ENCODE measurements at regions not wholly inside any gene's neighbourhood (a gene's known extent, or its start where the extent isn't known, plus 50 kb on each side); places are given as distances from the start of the nearest gene placed in this dataset.

DNA sequence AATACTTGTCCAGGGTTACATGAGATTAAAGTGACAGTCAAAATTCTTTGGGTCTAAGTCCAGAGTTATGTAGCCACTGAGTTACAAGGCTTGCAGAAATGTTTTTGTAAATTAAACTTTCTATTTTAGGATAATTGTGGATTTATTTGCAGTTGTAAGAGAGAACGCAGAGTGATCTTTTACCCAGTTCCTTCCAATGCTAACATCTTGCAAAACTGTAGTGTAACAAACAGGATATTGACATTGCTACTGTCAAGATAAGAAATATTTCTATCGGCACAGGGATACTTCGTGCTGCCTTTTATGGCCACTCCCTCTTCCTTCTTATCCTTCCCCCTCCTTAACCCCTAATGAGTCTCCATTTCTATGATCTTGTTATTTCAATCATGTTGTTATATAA is 1022.9 kb downstream of the MCTP2 start (continued):
- TF ChIP-seq ZNF607 (CRISPR knock-in tag; IDR thresholded peaks at IDR 0.05; ENCODE audit: borderline replicate concordance) (no peak), ZNF713 (CRISPR knock-in tag; IDR thresholded peaks at IDR 0.05) (no peak), ZNF652 (CRISPR knock-in tag; IDR thresholded peaks at IDR 0.05; ENCODE audit: borderline replicate concordance, low read depth) (no peak)

DNA sequence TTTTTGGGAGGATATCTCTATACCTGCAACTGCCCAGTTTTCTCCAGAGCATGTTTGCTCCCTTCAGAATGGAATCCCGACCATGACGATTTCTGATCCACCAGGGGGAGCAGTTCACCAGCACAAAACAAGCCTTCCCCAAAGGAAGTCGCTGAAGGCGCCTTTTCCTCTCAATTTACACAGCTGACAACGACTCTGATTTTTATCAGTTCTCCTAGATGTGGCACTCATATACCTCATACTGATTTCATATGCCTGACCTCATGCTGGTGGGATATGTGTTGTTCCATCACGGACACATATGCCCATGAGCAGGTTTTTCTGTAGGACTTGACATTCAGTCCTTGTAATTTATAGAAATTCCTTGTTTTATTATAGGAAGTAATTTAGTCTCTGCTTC is 1028.2 kb downstream of the MCTP2 start:
- CTCF ChIA-PET (ENCODE audit: low intra/inter-chr PET ratio, low total read pairs): interaction anchor here (1.5 to 2.1 kb wide), 3 partner anchors 32 to 1986 kb away, joined by 6 to 14 read pairs (median 14); no protein-coding TSS in a partner anchor
- no peak overlapping the region for H2AFZ ChIP-seq (ENCODE audit: low read length)
- ATAC-seq (peak; percentile 82), DNase-seq (ENCODE audit: low spot score) (peak; percentile 35), FAIRE-seq (peak; percentile 67)
- H3K4me2 ChIP-seq (ENCODE audit: low read depth, low read length): no peak overlapping the region
- H4K20me1 ChIP-seq (ENCODE audit: insufficient read depth, low read length): no peaks in the 10 kb centered on the region
- WGBS (ENCODE audit: low lambda C conversion rate): 0% methylated on average over 6 of the region's 6 CpGs
- H3K9ac ChIP-seq (ENCODE audit: insufficient read depth, low read depth, low read length): no peak overlapping the region
- POLR2A ChIA-PET: no interaction called here
- no peaks in the 10 kb centered on the region for H3K36me3 ChIP-seq (replicated peaks in 1 of 2; ENCODE audit: control insufficient read depth in 1 of 2, insufficient read depth in 2 of 2, low read length in 2 of 2)
- no peak overlapping the region for H3K4me3 ChIP-seq (replicated peaks in 1 of 3; ENCODE audit: insufficient read depth in 1 of 3, low read depth in 2 of 3, low read length in 3 of 3)
- H3K4me1 ChIP-seq (ENCODE audit: insufficient read depth, low read length): no peaks in the 10 kb centered on the region
- H3K9me3 ChIP-seq (ENCODE audit: low read length): no peaks in the 10 kb centered on the region
- no TSS peak for BruUV-seq (replicated peaks)
- H3K79me2 ChIP-seq (ENCODE audit: insufficient read depth, low read length): no peaks in the 10 kb centered on the region
- H3K27me3 ChIP-seq (ENCODE audit: control insufficient read depth in 1 of 2, insufficient read depth in 2 of 2, low read length in 2 of 2): no peaks in the 10 kb centered on the region; a peak in 1 of 5 replicates
- in situ Hi-C loops (cut with HindIII; ENCODE audit: extremely low pct_ligation_motif_present, low pct_unique_long_range_greater_than_20kb) (loop anchor here (25.0 kb wide), 1 partner anchor 1078 kb away; the partner anchor contains the start of gene NR2F2), intact Hi-C loops (cut with micrococcal nuclease; ENCODE audit: unreplicated experiment) (loop anchor here (1.0 to 2.0 kb wide), 4 partner anchors 589 to 1986 kb away; no protein-coding TSS in a partner anchor)
- no peak overlapping the region for H3K27ac ChIP-seq (ENCODE audit: extremely low read length, insufficient read depth, low read length)
- TF ChIP-seq SMC3 (IDR thresholded peaks at IDR 0.05; ENCODE audit: low read length) (peak; percentile 88), STAG1 (CRISPR knock-in tag; IDR thresholded peaks at IDR 0.05) (peak; percentile 85), ZNF75D (CRISPR knock-in tag; IDR thresholded peaks at IDR 0.05; ENCODE audit: borderline replicate concordance) (no peak), CHD2 (IDR thresholded peaks at IDR 0.05; ENCODE audit: low read depth, low read length) (no peak), AHR (CRISPR knock-in tag; IDR thresholded peaks at IDR 0.05) (no peak), MTA3 (CRISPR knock-in tag; IDR thresholded peaks at IDR 0.05) (no peak), GABPA (IDR thresholded peaks at IDR 0.05; ENCODE audit: low read depth, low read length) (no peak), GABPA (CRISPR knock-in tag; IDR thresholded peaks at IDR 0.05; ENCODE audit: low read depth) (peak; percentile 13; the same call in 1 of the 2 replicates), ZNF672 (CRISPR knock-in tag; IDR thresholded peaks at IDR 0.05) (no peak)
- TF ChIP-seq, protein P1, sequence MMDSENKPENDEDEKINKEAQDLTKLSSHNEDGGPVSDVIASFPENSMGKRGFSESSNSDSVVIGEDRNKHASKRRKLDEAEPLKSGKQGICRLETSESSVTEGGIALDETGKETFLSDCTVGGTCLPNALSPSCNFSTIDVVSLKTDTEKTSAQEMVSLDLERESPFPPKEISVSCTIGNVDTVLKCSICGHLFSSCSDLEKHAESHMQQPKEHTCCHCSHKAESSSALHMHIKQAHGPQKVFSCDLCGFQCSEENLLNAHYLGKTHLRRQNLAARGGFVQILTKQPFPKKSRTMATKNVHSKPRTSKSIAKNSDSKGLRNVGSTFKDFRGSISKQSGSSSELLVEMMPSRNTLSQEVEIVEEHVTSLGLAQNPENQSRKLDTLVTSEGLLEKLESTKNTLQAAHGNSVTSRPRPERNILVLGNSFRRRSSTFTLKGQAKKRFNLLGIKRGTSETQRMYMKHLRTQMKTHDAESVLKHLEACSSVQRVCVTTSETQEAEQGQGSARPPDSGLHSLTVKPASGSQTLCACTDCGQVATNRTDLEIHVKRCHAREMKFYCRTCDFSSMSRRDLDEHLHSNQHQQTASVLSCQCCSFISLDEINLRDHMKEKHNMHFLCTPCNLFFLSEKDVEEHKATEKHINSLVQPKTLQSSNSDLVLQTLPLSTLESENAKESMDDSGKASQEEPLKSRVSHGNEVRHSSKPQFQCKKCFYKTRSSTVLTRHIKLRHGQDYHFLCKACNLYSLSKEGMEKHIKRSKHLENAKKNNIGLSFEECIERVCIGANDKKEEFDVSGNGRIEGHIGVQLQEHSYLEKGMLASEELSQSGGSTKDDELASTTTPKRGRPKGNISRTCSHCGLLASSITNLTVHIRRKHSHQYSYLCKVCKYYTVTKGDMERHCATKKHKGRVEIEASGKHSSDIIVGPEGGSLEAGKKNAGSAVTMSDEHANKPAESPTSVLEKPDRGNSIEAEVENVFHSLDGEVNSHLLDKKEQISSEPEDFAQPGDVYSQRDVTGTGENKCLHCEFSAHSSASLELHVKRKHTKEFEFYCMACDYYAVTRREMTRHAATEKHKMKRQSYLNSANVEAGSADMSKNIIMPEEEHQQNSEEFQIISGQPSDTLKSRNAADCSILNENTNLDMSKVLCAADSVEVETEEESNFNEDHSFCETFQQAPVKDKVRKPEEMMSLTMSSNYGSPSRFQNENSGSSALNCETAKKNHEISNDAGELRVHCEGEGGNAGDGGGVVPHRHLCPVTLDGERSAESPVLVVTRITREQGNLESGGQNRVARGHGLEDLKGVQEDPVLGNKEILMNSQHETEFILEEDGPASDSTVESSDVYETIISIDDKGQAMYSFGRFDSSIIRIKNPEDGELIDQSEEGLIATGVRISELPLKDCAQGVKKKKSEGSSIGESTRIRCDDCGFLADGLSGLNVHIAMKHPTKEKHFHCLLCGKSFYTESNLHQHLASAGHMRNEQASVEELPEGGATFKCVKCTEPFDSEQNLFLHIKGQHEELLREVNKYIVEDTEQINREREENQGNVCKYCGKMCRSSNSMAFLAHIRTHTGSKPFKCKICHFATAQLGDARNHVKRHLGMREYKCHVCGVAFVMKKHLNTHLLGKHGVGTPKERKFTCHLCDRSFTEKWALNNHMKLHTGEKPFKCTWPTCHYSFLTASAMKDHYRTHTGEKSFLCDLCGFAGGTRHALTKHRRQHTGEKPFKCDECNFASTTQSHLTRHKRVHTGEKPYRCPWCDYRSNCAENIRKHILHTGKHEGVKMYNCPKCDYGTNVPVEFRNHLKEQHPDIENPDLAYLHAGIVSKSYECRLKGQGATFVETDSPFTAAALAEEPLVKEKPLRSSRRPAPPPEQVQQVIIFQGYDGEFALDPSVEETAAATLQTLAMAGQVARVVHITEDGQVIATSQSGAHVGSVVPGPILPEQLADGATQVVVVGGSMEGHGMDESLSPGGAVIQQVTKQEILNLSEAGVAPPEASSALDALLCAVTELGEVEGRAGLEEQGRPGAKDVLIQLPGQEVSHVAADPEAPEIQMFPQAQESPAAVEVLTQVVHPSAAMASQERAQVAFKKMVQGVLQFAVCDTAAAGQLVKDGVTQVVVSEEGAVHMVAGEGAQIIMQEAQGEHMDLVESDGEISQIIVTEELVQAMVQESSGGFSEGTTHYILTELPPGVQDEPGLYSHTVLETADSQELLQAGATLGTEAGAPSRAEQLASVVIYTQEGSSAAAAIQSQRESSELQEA (CRISPR knock-in tag; IDR thresholded peaks at IDR 0.05; ENCODE audit: not compliant biosample characterization): no peak
- TF ChIP-seq, protein P2, sequence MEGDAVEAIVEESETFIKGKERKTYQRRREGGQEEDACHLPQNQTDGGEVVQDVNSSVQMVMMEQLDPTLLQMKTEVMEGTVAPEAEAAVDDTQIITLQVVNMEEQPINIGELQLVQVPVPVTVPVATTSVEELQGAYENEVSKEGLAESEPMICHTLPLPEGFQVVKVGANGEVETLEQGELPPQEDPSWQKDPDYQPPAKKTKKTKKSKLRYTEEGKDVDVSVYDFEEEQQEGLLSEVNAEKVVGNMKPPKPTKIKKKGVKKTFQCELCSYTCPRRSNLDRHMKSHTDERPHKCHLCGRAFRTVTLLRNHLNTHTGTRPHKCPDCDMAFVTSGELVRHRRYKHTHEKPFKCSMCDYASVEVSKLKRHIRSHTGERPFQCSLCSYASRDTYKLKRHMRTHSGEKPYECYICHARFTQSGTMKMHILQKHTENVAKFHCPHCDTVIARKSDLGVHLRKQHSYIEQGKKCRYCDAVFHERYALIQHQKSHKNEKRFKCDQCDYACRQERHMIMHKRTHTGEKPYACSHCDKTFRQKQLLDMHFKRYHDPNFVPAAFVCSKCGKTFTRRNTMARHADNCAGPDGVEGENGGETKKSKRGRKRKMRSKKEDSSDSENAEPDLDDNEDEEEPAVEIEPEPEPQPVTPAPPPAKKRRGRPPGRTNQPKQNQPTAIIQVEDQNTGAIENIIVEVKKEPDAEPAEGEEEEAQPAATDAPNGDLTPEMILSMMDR (CRISPR knock-in tag; IDR thresholded peaks at IDR 0.05): peak; percentile 78
